Prostate gland (tissue), 2 donors: ENCODE measurements at regions not wholly inside any gene's neighbourhood (a gene's known extent, or its start where the extent isn't known, plus 50 kb on each side); places are given as distances from the start of the nearest gene placed in this dataset.
"Not testable (repeated sequence)": the region's sequence is repeated elsewhere in the genome, so short reads cannot be mapped to it uniquely, and the experiment has no call there.

Source experiments
- POLR2A ChIP-seq: fragments of 450-650 bp; IDR thresholded peaks from one replicate; pipeline ENCODE4 v1.6.1; 2016; ENCODE audit warnings: antibody characterized with exemption, mild to moderate bottlenecking
- POLR2AphosphoS5 ChIP-seq: sonication (generic); formaldehyde crosslinking; IDR thresholded peaks from one replicate; pipeline ENCODE4 v1.6.1; 2017; ENCODE audit warnings: antibody characterized with exemption
- TF ChIP-seq, protein P1 (sequence below), 4 experiments: fragments of 200-600 bp in 2 of 4; fragments of 450-650 bp in 2 of 4; sonication (generic) in 2 of 4; IDR thresholded peaks; 1 replicate in 3 of 4; 2 replicates in 1 of 4; pipeline ENCODE4 v1.5.1; 2016 to 2019; ENCODE audit warnings: antibody characterized with exemption in 4 of 4, mild to moderate bottlenecking in 2 of 4, moderate library complexity in 2 of 4

DNA sequence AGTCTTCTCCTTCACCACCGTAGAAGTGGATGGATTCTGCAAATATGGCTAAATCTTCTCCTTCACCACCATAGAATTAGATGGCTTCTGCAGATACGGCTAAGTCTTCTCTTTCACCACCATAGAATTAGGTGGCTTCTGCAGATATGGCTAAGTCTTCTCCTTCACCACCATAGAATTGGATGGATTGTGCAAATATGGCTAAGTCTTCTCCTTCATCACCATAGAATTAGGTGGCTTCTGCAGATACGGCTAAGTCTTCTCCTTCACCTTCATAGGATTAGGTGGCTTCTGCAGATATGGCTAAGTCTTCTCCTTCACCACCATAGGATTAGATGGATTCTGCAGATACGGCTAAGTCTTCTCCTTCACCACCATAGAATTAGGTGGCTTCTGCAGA, 866.2 kb upstream of the TPTE start:
- TF ChIP-seq, protein P1, sequence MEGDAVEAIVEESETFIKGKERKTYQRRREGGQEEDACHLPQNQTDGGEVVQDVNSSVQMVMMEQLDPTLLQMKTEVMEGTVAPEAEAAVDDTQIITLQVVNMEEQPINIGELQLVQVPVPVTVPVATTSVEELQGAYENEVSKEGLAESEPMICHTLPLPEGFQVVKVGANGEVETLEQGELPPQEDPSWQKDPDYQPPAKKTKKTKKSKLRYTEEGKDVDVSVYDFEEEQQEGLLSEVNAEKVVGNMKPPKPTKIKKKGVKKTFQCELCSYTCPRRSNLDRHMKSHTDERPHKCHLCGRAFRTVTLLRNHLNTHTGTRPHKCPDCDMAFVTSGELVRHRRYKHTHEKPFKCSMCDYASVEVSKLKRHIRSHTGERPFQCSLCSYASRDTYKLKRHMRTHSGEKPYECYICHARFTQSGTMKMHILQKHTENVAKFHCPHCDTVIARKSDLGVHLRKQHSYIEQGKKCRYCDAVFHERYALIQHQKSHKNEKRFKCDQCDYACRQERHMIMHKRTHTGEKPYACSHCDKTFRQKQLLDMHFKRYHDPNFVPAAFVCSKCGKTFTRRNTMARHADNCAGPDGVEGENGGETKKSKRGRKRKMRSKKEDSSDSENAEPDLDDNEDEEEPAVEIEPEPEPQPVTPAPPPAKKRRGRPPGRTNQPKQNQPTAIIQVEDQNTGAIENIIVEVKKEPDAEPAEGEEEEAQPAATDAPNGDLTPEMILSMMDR (IDR thresholded peaks at IDR 0.05) = not testable (repeated sequence)
- TF ChIP-seq POLR2A, POLR2AphosphoS5: not testable (repeated sequence)
